ENCODE measurements at regions not wholly inside any gene's neighbourhood (a gene's known extent, or its start where the extent isn't known, plus 50 kb on each side); places are given as distances from the start of the nearest gene placed in this dataset.

- Histone ChIP-seq H3K9me3 (ENCODE audit: control insufficient read depth in 1 of 2, low read length in 2 of 2) (no peaks in the 10 kb centered on the region), H3K4me3 (ENCODE audit: low read depth in 1 of 2, low read length in 2 of 2) (no peak overlapping the region), H3K27me3 (ENCODE audit: low read depth, low read length) (no peaks in the 10 kb centered on the region), H3K4me1 (ENCODE audit: control insufficient read depth in 1 of 2, insufficient read depth in 2 of 2, low read length in 2 of 2) (no peaks in the 10 kb centered on the region), H3K27ac (ENCODE audit: low read length) (no peak overlapping the region), H3K36me3 (ENCODE audit: control insufficient read depth in 1 of 2, insufficient read depth in 2 of 2, low read length in 2 of 2) (no peaks in the 10 kb centered on the region)
These were observed 386.7 kb upstream of the ESRRG start for GRCh38 chr1:217109928-217110327.

- Histone ChIP-seq H3K36me3 (ENCODE audit: control insufficient read depth in 1 of 2, insufficient read depth in 2 of 2, low read length in 2 of 2) (no peaks in the 10 kb centered on the region), H3K27me3 (ENCODE audit: low read depth, low read length) (no peaks in the 10 kb centered on the region), H3K27ac (ENCODE audit: low read length) (no peak overlapping the region), H3K9me3 (ENCODE audit: control insufficient read depth in 1 of 2, low read length in 2 of 2) (no peaks in the 10 kb centered on the region), H3K4me3 (ENCODE audit: low read depth in 1 of 2, low read length in 2 of 2) (no peak overlapping the region), H3K4me1 (ENCODE audit: control insufficient read depth in 1 of 2, insufficient read depth in 2 of 2, low read length in 2 of 2) (no peaks in the 10 kb centered on the region)
These were observed 383.1 kb upstream of the ESRRG start for GRCh38 chr1:217106231-217106901.

- no peaks in the 10 kb centered on the region for H3K4me1 ChIP-seq (ENCODE audit: control insufficient read depth in 1 of 2, insufficient read depth in 2 of 2, low read length in 2 of 2)
- no peak overlapping the region for H3K4me3 ChIP-seq (ENCODE audit: low read depth in 1 of 2, low read length in 2 of 2)
- H3K9me3 ChIP-seq (ENCODE audit: control insufficient read depth in 1 of 2, low read length in 2 of 2), result no peaks in the 10 kb centered on the region
- H3K27ac ChIP-seq (ENCODE audit: low read length), result no peak overlapping the region
- no peaks in the 10 kb centered on the region for H3K27me3 ChIP-seq (ENCODE audit: low read depth, low read length)
- H3K36me3 ChIP-seq (ENCODE audit: control insufficient read depth in 1 of 2, insufficient read depth in 2 of 2, low read length in 2 of 2), result no peaks in the 10 kb centered on the region
These were observed 382.2 kb upstream of the ESRRG start for GRCh38 chr1:217105437-217105836.

- no peak overlapping the region for H3K27ac ChIP-seq (ENCODE audit: low read length)
- H3K9me3 ChIP-seq (ENCODE audit: control insufficient read depth in 1 of 2, low read length in 2 of 2), result no peaks in the 10 kb centered on the region
- no peaks in the 10 kb centered on the region for H3K27me3 ChIP-seq (ENCODE audit: low read depth, low read length)
- H3K36me3 ChIP-seq (ENCODE audit: control insufficient read depth in 1 of 2, insufficient read depth in 2 of 2, low read length in 2 of 2), result no peaks in the 10 kb centered on the region
- H3K4me1 ChIP-seq (ENCODE audit: control insufficient read depth in 1 of 2, insufficient read depth in 2 of 2, low read length in 2 of 2), result no peaks in the 10 kb centered on the region
- H3K4me3 ChIP-seq (ENCODE audit: low read depth in 1 of 2, low read length in 2 of 2), result no peak overlapping the region
These were observed 374.6 kb upstream of the ESRRG start for GRCh38 chr1:217097819-217098218.

- H3K36me3 ChIP-seq (ENCODE audit: control insufficient read depth in 1 of 2, insufficient read depth in 2 of 2, low read length in 2 of 2), result no peaks in the 10 kb centered on the region
- H3K27me3 ChIP-seq (ENCODE audit: low read depth, low read length), result no peaks in the 10 kb centered on the region
- no peak overlapping the region for H3K4me3 ChIP-seq (ENCODE audit: low read depth in 1 of 2, low read length in 2 of 2)
These were observed 373.0 kb upstream of the ESRRG start for GRCh38 chr1:217096200-217096599.

DNA sequence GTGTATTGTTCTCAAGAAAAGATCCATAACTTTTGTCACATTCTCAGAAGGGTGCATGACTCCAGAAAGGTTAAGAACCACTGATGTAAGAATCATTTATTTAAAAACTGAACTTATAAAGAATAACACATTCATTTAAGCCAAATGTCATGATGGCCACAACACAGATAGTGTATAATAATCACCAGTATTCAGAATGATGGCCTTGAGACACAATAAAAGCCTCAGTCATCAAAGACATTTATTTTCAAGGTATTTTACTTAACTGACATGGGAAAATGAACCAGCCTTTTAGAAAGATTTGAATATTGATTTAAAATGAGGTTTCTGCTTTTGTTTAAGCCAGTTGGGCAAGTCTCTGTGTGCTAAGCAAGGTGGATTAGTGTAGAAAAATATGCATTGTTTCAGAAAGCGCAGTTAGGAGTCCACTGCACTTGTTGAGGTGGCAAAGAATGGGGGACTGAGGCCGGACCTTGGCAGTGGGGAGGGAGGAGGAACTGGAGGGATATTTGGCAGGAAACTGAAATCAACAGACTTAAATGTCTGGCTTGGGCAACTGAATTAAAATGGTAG lies 371.9 kb upstream of the ESRRG start:
- Histone ChIP-seq H3K4me3 (ENCODE audit: low read depth in 1 of 2, low read length in 2 of 2) (no peak overlapping the region), H3K9me3 (ENCODE audit: control insufficient read depth in 1 of 2, low read length in 2 of 2) (no peaks in the 10 kb centered on the region), H3K36me3 (ENCODE audit: control insufficient read depth in 1 of 2, insufficient read depth in 2 of 2, low read length in 2 of 2) (no peaks in the 10 kb centered on the region), H3K4me1 (ENCODE audit: control insufficient read depth in 1 of 2, insufficient read depth in 2 of 2, low read length in 2 of 2) (peaks cover 0 to 4% of the 10 kb centered on the region in 2 donors), H3K27me3 (ENCODE audit: low read depth, low read length) (no peaks in the 10 kb centered on the region), H3K27ac (ENCODE audit: low read length) (no peak overlapping the region)

More at GRCh38 chr1:217096200-217096599, 373.0 kb upstream of the ESRRG start:
- Histone ChIP-seq H3K4me1 (ENCODE audit: control insufficient read depth in 1 of 2, insufficient read depth in 2 of 2, low read length in 2 of 2) (peaks cover 0 to 4% of the 10 kb centered on the region in 2 donors), H3K27ac (ENCODE audit: low read length) (no peak overlapping the region), H3K9me3 (ENCODE audit: control insufficient read depth in 1 of 2, low read length in 2 of 2) (no peaks in the 10 kb centered on the region)

DNA sequence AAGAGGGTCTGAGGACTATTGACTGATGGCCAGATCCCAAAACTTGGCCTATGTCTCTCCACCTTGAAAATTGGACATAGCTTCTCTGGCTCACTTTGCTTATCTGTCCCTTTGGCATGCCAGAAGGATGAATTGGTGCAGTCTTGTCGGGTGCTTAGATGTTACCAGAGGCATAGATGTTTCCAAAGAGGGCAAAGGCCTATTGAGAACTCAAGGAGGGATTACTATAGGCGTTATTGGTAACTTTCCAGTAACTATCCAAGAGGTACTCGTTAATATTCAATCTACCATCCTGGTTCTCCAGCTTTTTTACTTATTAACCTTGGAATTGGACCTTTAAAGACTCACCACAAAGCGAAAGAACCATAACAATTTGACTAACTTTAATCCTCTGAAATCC lies 368.3 kb upstream of the ESRRG start:
- H3K36me3 ChIP-seq (ENCODE audit: control insufficient read depth in 1 of 2, insufficient read depth in 2 of 2, low read length in 2 of 2), result no peaks in the 10 kb centered on the region

DNA sequence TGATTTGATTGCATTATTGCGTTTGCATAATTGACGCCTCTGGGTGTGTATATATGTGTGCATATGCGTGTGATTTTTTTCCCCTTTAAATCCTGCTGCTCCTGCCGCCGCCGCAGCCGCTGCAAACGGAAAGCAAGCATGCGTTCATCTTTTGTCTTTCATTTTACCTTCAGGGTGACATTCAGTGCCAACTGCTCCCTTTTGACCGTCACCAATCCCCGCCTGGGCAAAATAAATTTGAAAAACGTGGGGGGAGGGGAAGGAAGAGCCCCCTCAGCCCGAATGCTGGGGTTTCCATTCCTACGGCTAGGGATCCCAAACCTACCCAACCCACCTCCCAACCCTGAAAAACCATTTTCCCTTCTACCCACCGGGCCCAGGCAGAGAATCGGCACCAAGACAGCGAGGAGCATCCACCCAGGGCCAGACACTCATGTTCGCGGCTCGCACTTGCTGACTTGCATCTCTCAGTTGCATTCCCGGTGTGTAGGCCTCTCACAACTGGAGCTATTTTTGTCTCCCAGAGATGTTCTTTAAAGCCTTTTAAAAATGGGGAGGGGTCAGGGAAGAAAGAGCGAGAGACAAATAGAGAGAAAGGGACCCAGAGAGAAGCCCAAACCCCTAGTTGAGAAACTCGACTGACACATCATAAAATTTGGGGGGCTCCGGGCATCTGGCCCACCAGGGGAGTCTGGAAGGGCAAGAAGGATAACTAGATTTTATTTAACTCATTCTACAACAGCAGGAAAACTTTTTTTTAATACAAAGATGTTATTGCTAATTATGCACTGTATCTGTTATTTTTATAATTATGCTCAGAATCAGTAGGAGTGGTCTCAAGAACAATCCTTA lies 367.1 kb upstream of the ESRRG start:
- no peaks in the 10 kb centered on the region for H3K9me3 ChIP-seq (ENCODE audit: control insufficient read depth in 1 of 2, low read length in 2 of 2)

More for the DNA sequence above, 368.3 kb upstream of the ESRRG start:
- Histone ChIP-seq H3K4me3 (ENCODE audit: low read depth in 1 of 2, low read length in 2 of 2) (no peak overlapping the region), H3K27ac (ENCODE audit: low read length) (no peak overlapping the region), H3K9me3 (ENCODE audit: control insufficient read depth in 1 of 2, low read length in 2 of 2) (no peaks in the 10 kb centered on the region), H3K4me1 (ENCODE audit: control insufficient read depth in 1 of 2, insufficient read depth in 2 of 2, low read length in 2 of 2) (peaks cover 0 to 4% of the 10 kb centered on the region in 2 donors), H3K27me3 (ENCODE audit: low read depth, low read length) (no peaks in the 10 kb centered on the region)

DNA sequence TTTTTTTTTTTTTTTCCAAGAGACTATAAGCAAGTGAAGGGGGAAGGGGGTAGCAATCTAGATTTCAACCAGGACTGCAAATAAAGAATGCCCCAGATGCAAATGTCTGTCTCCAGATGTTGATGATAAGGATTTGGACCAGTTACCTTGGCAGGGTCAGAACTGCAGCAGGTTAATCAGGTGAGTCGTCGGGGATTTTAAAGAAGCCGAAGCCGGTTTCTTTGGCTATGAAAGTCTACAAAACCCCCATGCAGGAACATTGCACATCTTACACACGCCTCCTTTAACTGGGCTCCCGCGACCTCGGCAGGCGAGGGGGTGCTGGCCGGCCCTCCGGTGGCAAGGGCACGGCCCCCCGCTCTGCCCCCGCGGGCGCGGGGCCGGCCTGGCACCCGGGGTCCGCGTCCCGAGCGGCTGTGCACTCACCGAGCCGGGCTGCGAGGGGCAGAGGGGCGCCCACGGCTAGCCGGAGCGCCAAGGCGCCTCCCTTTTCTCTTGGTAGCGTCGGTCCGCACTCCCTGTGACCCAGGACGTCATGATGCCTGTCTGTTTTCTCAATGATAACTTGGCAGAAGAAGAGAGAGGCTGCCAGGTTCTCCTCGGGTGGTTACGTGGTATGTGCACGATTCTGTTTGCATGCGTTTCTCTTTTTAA lies 366.3 kb upstream of the ESRRG start:
- Histone ChIP-seq H3K9me3 (ENCODE audit: control insufficient read depth in 1 of 2, low read length in 2 of 2) (no peaks in the 10 kb centered on the region), H3K4me3 (ENCODE audit: low read depth in 1 of 2, low read length in 2 of 2) (peak overlapping the region; percentile 56 to 73), H3K4me1 (ENCODE audit: control insufficient read depth in 1 of 2, insufficient read depth in 2 of 2, low read length in 2 of 2) (peaks cover 0 to 4% of the 10 kb centered on the region in 2 donors), H3K27ac (ENCODE audit: low read length) (peak overlapping the region; percentile 55), H3K36me3 (ENCODE audit: control insufficient read depth in 1 of 2, insufficient read depth in 2 of 2, low read length in 2 of 2) (no peaks in the 10 kb centered on the region), H3K27me3 (ENCODE audit: low read depth, low read length) (no peaks in the 10 kb centered on the region)

More for the DNA sequence above, 367.1 kb upstream of the ESRRG start:
- Histone ChIP-seq H3K4me1 (ENCODE audit: control insufficient read depth in 1 of 2, insufficient read depth in 2 of 2, low read length in 2 of 2) (peaks cover 0 to 4% of the 10 kb centered on the region in 2 donors), H3K27ac (ENCODE audit: low read length) (peak overlapping the region; percentile 54), H3K4me3 (ENCODE audit: low read depth in 1 of 2, low read length in 2 of 2) (peak overlapping the region; percentile 56 to 73), H3K27me3 (ENCODE audit: low read depth, low read length) (no peaks in the 10 kb centered on the region), H3K36me3 (ENCODE audit: control insufficient read depth in 1 of 2, insufficient read depth in 2 of 2, low read length in 2 of 2) (no peaks in the 10 kb centered on the region)

- H3K9me3 ChIP-seq (ENCODE audit: control insufficient read depth in 1 of 2, low read length in 2 of 2), result no peaks in the 10 kb centered on the region
- peak overlapping the region; percentile 56 to 73 for H3K4me3 ChIP-seq (ENCODE audit: low read depth in 1 of 2, low read length in 2 of 2)
- H3K36me3 ChIP-seq (ENCODE audit: control insufficient read depth in 1 of 2, insufficient read depth in 2 of 2, low read length in 2 of 2), result no peaks in the 10 kb centered on the region
- H3K27ac ChIP-seq (ENCODE audit: low read length), result peak overlapping the region; percentile 28
- H3K27me3 ChIP-seq (ENCODE audit: low read depth, low read length), result no peaks in the 10 kb centered on the region
- H3K4me1 ChIP-seq (ENCODE audit: control insufficient read depth in 1 of 2, insufficient read depth in 2 of 2, low read length in 2 of 2), result peaks cover 0 to 4% of the 10 kb centered on the region in 2 donors
These were observed 365.5 kb upstream of the ESRRG start for GRCh38 chr1:217088521-217089284.

All from muscle layer of duodenum (tissue), 2 donors.